OCI-LY3 (cell line): ENCODE measurements at regions not wholly inside any gene's neighbourhood (a gene's known extent, or its start where the extent isn't known, plus 50 kb on each side); places are given as distances from the start of the nearest gene placed in this dataset.

ENCODE experiments used
- H2AFZ ChIP-seq: fragments of 200-600, 300-600 bp; shearing (Covaris generic); 2 replicates; pipeline ENCODE4 v1.6.0; 2014; ENCODE audit warnings: antibody characterized with exemption, low read depth, low read length
- H3K27ac ChIP-seq: fragments of 200-600, 300-600 bp; sonication (generic); 2 replicates; pipeline ENCODE4 v1.5.1; 2014; ENCODE audit warnings: mild to moderate bottlenecking, low read length, moderate library complexity, mixed read lengths
- H3K27me3 ChIP-seq: fragments of 200-600, 300-600 bp; sonication (generic); 2 replicates; pipeline ENCODE4 v1.6.1; 2014; ENCODE audit warnings: low read depth, low read length, mixed read lengths
- H3K36me3 ChIP-seq: fragments of 200-600, 300-600 bp; sonication (generic); replicated peaks from 2 replicates; pipeline ENCODE3; 2014; ENCODE audit warnings: low read depth, low read length, mixed read lengths
- H3K4me1 ChIP-seq: fragments of 300-600, 200-600 bp; sonication (generic); 2 replicates; pipeline ENCODE4 v1.6.1; 2014; ENCODE audit warnings: low read length, mixed read lengths
- H3K4me2 ChIP-seq: fragments of 200-600, 300-600 bp; sonication (generic); 2 replicates; pipeline ENCODE4 v1.6.1; 2014; ENCODE audit warnings: low read length, mixed read lengths
- H3K4me3 ChIP-seq: fragments of 300-600, 200-600 bp; sonication (generic); 2 replicates; pipeline ENCODE4 v1.5.1; 2014; ENCODE audit warnings: antibody characterized with exemption, mild to moderate bottlenecking, low read length, moderate library complexity
- H3K79me2 ChIP-seq: fragments of 300-600, 200-600 bp; shearing (Covaris generic); 2 replicates; pipeline ENCODE4 v1.6.1; 2014; ENCODE audit warnings: mild to moderate bottlenecking, low read length, mixed read lengths
- H3K9ac ChIP-seq: fragments of 300-600, 200-600 bp; shearing (Covaris generic); 2 replicates; pipeline ENCODE4 v1.6.0; 2014; ENCODE audit warnings: mild to moderate bottlenecking, low read length, moderate library complexity
- H3K9me3 ChIP-seq: fragments of 200-600, 300-600 bp; shearing (Covaris generic); 2 replicates; pipeline ENCODE4 v1.6.1; 2014; ENCODE audit warnings: low read length, mixed read lengths; ENCODE audit not compliant: insufficient read depth
- H4K20me1 ChIP-seq: fragments of 200-600, 300-600 bp; sonication (generic); 2 replicates; pipeline ENCODE4 v1.6.1; 2016; ENCODE audit warnings: low read length, mixed read lengths; ENCODE audit not compliant: insufficient read depth
- CTCF ChIP-seq: fragments of 200-600, 300-600 bp; sonication (generic); IDR thresholded peaks from 2 replicates; pipeline ENCODE4 v1.5.1; 2014; ENCODE audit warnings: antibody characterized with exemption, low read length, low read depth
- EZH2phosphoT487 ChIP-seq: fragments of 200-600 bp; shearing (Covaris generic); IDR thresholded peaks from 2 replicates; pipeline ENCODE4 v1.6.1; 2018; ENCODE audit warnings: antibody characterized with exemption, mixed run types, low read depth

- Histone ChIP-seq H4K20me1 (no peaks in the 10 kb centered on the region), H3K4me1 (no peaks in the 10 kb centered on the region), H3K9me3 (0 out of 2 replicates have a peak, but pooled peaks cover 2% of the 10 kb centered on the region), H3K36me3 (no peaks in the 10 kb centered on the region), H3K4me3 (no peak overlapping the region), H3K27ac (no peak overlapping the region), H2AFZ (no peak overlapping the region), H3K9ac (no peak overlapping the region), H3K27me3 (no peaks in the 10 kb centered on the region), H3K4me2 (no peak overlapping the region), H3K79me2 (no peaks in the 10 kb centered on the region)
- TF ChIP-seq EZH2phosphoT487, result no peak
- TF ChIP-seq CTCF, result no peak
Observed at GRCh38 chr13:81539643-81540150, 1198.8 kb upstream of the SPRY2 start.

GRCh38 chr13:81498969-81499368 is 1158.0 kb upstream of the SPRY2 start:
- no peaks in the 10 kb centered on the region for H3K79me2 ChIP-seq
- no peak overlapping the region for H2AFZ ChIP-seq
- no peaks in the 10 kb centered on the region for H4K20me1 ChIP-seq
- no peaks in the 10 kb centered on the region for H3K4me1 ChIP-seq
- H3K4me2 ChIP-seq, result no peak overlapping the region
- H3K9ac ChIP-seq, result no peak overlapping the region
- no peak for TF ChIP-seq EZH2phosphoT487
- no peak for TF ChIP-seq CTCF
- no peak overlapping the region for H3K27ac ChIP-seq
- H3K9me3 ChIP-seq, result peaks cover 6% of the 10 kb centered on the region; the same call in 1 of the 2 replicates
- H3K4me3 ChIP-seq, result no peak overlapping the region
- no peaks in the 10 kb centered on the region for H3K27me3 ChIP-seq
- H3K36me3 ChIP-seq, result no peaks in the 10 kb centered on the region

GRCh38 chr13:81493144-81493543 is 1152.2 kb upstream of the SPRY2 start:
- Histone ChIP-seq H3K9ac (no peak overlapping the region), H3K4me1 (no peaks in the 10 kb centered on the region), H3K9me3 (peaks cover 1% of the 10 kb centered on the region; the same call in 1 of the 2 replicates), H3K4me2 (no peak overlapping the region), H3K4me3 (no peak overlapping the region), H3K27ac (no peak overlapping the region), H4K20me1 (no peaks in the 10 kb centered on the region), H2AFZ (no peak overlapping the region), H3K27me3 (no peaks in the 10 kb centered on the region), H3K36me3 (no peaks in the 10 kb centered on the region), H3K79me2 (no peaks in the 10 kb centered on the region)
- TF ChIP-seq CTCF (no peak), EZH2phosphoT487 (no peak)

GRCh38 chr13:81492449-81492848 is 1151.5 kb upstream of the SPRY2 start:
- H3K4me3 ChIP-seq, result no peak overlapping the region
- peaks cover 2% of the 10 kb centered on the region; the same call in 1 of the 2 replicates for H3K4me1 ChIP-seq
- no peaks in the 10 kb centered on the region for H4K20me1 ChIP-seq
- H3K4me2 ChIP-seq, result no peak overlapping the region
- no peaks in the 10 kb centered on the region for H3K36me3 ChIP-seq
- H3K79me2 ChIP-seq, result no peaks in the 10 kb centered on the region
- H3K9ac ChIP-seq, result no peak overlapping the region
- no peak overlapping the region for H2AFZ ChIP-seq
- H3K27me3 ChIP-seq, result no peaks in the 10 kb centered on the region
- H3K9me3 ChIP-seq, result no peaks in the 10 kb centered on the region
- H3K27ac ChIP-seq, result no peak overlapping the region
- TF ChIP-seq CTCF (no peak), EZH2phosphoT487 (no peak)
